A549 (cell line): ENCODE measurements at regions not wholly inside any gene's neighbourhood (a gene's known extent, or its start where the extent isn't known, plus 50 kb on each side); places are given as distances from the start of the nearest gene placed in this dataset.

Experiments used
- ATOH8 ChIP-seq: fragments of 250-450 bp; sonication (Bioruptor Pico); IDR thresholded peaks from 2 replicates; pipeline ENCODE4 v1.5.0; 2020; ENCODE audit warnings: low read depth, mild to moderate bottlenecking, moderate library complexity
- BCL3 ChIP-seq: fragments of >200 bp; sonication (Bioruptor Twin); formaldehyde crosslinking; IDR thresholded peaks from 3 replicates; pipeline ENCODE4 v1.6.1; 2016
- BHLHE40 ChIP-seq: IDR thresholded peaks from 2 replicates; pipeline ENCODE4 v1.6.1; 2012; ENCODE audit warnings: low read depth, low read length, inconsistent platforms
- CBX2 ChIP-seq: fragments of 200-600 bp; sonication (generic); IDR thresholded peaks from 2 replicates; pipeline ENCODE4 v1.6.1; 2016; ENCODE audit warnings: low read depth, mild to moderate bottlenecking, borderline replicate concordance
- CEBPB ChIP-seq, 2 experiments: fragments of >200 bp in 1 of 2; sonication (Bioruptor Twin) in 1 of 2; formaldehyde crosslinking in 1 of 2; IDR thresholded peaks; 2 replicates each; pipeline ENCODE4 v1.6.1; 2012 to 2016
- CHD2 ChIP-seq: fragments of 150-350 bp; IDR thresholded peaks from 2 replicates; pipeline ENCODE4 v1.6.1; 2014; ENCODE audit warnings: low read length; ENCODE audit not compliant: partially characterized antibody
- CTCF ChIP-seq: fragments of >200 bp; sonication (Bioruptor Twin); formaldehyde crosslinking; IDR thresholded peaks from 3 replicates; pipeline ENCODE4 v1.5.1; 2016
- EHMT2 ChIP-seq: fragments of 200-600 bp; sonication (generic); IDR thresholded peaks from 2 replicates; pipeline ENCODE4 v1.6.1; 2016; ENCODE audit warnings: antibody characterized with exemption, low read depth, mild to moderate bottlenecking, moderate library complexity
- FOSB ChIP-seq: fragments of 250-450 bp; sonication (Bioruptor Pico); IDR thresholded peaks from 2 replicates; pipeline ENCODE4 v1.5.0; 2020; ENCODE audit warnings: mild to moderate bottlenecking, moderate library complexity
- FOSL2 ChIP-seq, 2 experiments: fragments of 450-650 bp in 1 of 2; fragments of >200 bp in 1 of 2; sonication (Bioruptor Twin) in 1 of 2; formaldehyde crosslinking; IDR thresholded peaks; 2 replicates each; pipeline versions ENCODE4 v1.5.0 to v1.6.1; 2016 to 2020; ENCODE audit warnings: mild to moderate bottlenecking in 1 of 2, moderate library complexity in 1 of 2
- FOXS1 ChIP-seq: fragments of 250-450 bp; sonication (Bioruptor Pico); IDR thresholded peaks from 2 replicates; pipeline ENCODE4 v1.5.0; 2020; ENCODE audit warnings: mild to moderate bottlenecking, moderate library complexity
- GATA3 ChIP-seq: IDR thresholded peaks from 2 replicates; pipeline ENCODE4 v1.6.1; 2012; ENCODE audit warnings: borderline replicate concordance
- HES2 ChIP-seq: fragments of >200 bp; sonication (Bioruptor Twin); formaldehyde crosslinking; IDR thresholded peaks from 2 replicates; pipeline ENCODE4 v1.6.1; 2016
- HEYL ChIP-seq: fragments of 250-450 bp; sonication (Bioruptor Pico); IDR thresholded peaks from 2 replicates; pipeline ENCODE4 v1.8.0; 2021; ENCODE audit warnings: mild to moderate bottlenecking, moderate library complexity
- HMGXB4 ChIP-seq: fragments of 250-450 bp; sonication (Bioruptor Pico); IDR thresholded peaks from 2 replicates; pipeline ENCODE4 v1.5.0; 2021; ENCODE audit warnings: mild to moderate bottlenecking, moderate library complexity, borderline replicate concordance
- HOXA7 ChIP-seq: fragments of 250-450 bp; sonication (Bioruptor Pico); IDR thresholded peaks from 2 replicates; pipeline ENCODE4 v1.5.0; 2020; ENCODE audit warnings: mild to moderate bottlenecking, moderate library complexity
- HOXB13 ChIP-seq: fragments of 250-450 bp; sonication (Bioruptor Pico); IDR thresholded peaks from 2 replicates; pipeline ENCODE4 v1.5.0; 2020; ENCODE audit warnings: low read depth, mild to moderate bottlenecking, moderate library complexity
- KDM5A ChIP-seq: fragments of 200-600 bp; sonication (generic); IDR thresholded peaks from 2 replicates; pipeline ENCODE4 v1.6.1; 2016; ENCODE audit warnings: antibody characterized with exemption, mild to moderate bottlenecking
- MAFK ChIP-seq: fragments of 450-650 bp; IDR thresholded peaks from 2 replicates; pipeline ENCODE4 v1.6.1; 2014; ENCODE audit not compliant: partially characterized antibody
- MAX ChIP-seq: IDR thresholded peaks from 2 replicates; pipeline ENCODE4 v1.6.1; 2012
- MYC ChIP-seq: IDR thresholded peaks from 2 replicates; pipeline ENCODE4 v1.6.1; 2012; ENCODE audit warnings: mild to moderate bottlenecking, inconsistent platforms, low read length, improper control_type of control experiment, borderline replicate concordance
- NFE2L2 ChIP-seq: fragments of 150-350 bp; conservative IDR thresholded peaks from 2 replicates; pipeline ENCODE4 v1.6.1; 2014; ENCODE audit warnings: low read length
- NR3C1 ChIP-seq: fragments of >200 bp; sonication (Bioruptor Twin); formaldehyde crosslinking; IDR thresholded peaks from 3 replicates; pipeline ENCODE4 v1.6.1; 2017
- PBX3 ChIP-seq: IDR thresholded peaks from 2 replicates; pipeline ENCODE4 v1.6.1; 2012
- PHF8 ChIP-seq: fragments of 200-600 bp; sonication (generic); IDR thresholded peaks from 2 replicates; pipeline ENCODE4 v1.6.1; 2016; ENCODE audit warnings: low read depth, mild to moderate bottlenecking, antibody characterized with exemption, moderate library complexity, borderline replicate concordance
- RARB ChIP-seq: fragments of 250-450 bp; sonication (Bioruptor Pico); IDR thresholded peaks from 2 replicates; pipeline ENCODE4 v1.8.0; 2021; ENCODE audit warnings: mild to moderate bottlenecking, moderate library complexity
- REST ChIP-seq: fragments of 200-600 bp; sonication (generic); IDR thresholded peaks from 2 replicates; pipeline ENCODE4 v1.6.1; 2016; ENCODE audit warnings: antibody characterized with exemption, mild to moderate bottlenecking, moderate library complexity
- RNF2 ChIP-seq: fragments of 200-600 bp; sonication (generic); IDR thresholded peaks from 2 replicates; pipeline ENCODE4 v1.6.1; 2016; ENCODE audit warnings: low read depth, mild to moderate bottlenecking, antibody characterized with exemption, moderate library complexity, borderline replicate concordance
- TFCP2L1 ChIP-seq: fragments of 250-450 bp; sonication (Bioruptor Pico); IDR thresholded peaks from 2 replicates; pipeline ENCODE4 v1.5.0; 2021; ENCODE audit warnings: mild to moderate bottlenecking
- ZC3H11A ChIP-seq: fragments of 450-650 bp; IDR thresholded peaks from 2 replicates; pipeline ENCODE4 v1.6.1; 2014; ENCODE audit warnings: antibody characterized with exemption, mild to moderate bottlenecking
- ZFP36 ChIP-seq: fragments of 450-650 bp; IDR thresholded peaks from 2 replicates; pipeline ENCODE4 v1.6.1; 2014; ENCODE audit warnings: borderline replicate concordance; ENCODE audit not compliant: partially characterized antibody
- ZNF302 ChIP-seq: fragments of 250-450 bp; sonication (Bioruptor Pico); IDR thresholded peaks from 2 replicates; pipeline ENCODE4 v1.9.0; 2021; ENCODE audit warnings: inconsistent platforms, mild to moderate bottlenecking, moderate library complexity
- ZSCAN20 ChIP-seq: fragments of 250-450 bp; sonication (Bioruptor Pico); IDR thresholded peaks from 2 replicates; pipeline ENCODE4 v1.8.0; 2022; ENCODE audit warnings: mild to moderate bottlenecking, moderate library complexity

- TF ChIP-seq CHD2 (no peak), NFE2L2 (no peak), MYC (peak; percentile 76), BCL3 (no peak), FOXS1 (CRISPR knock-in tag) (no peak), ZSCAN20 (CRISPR knock-in tag) (no peak), NR3C1 (no peak), ZFP36 (no peak), CEBPB (IDR thresholded peaks at IDR 0.05) (peak in 1 of 2 experiments; percentile 16; a peak in 1 of 4 replicates), PHF8 (no peak), MAX (peak; percentile 88), RARB (CRISPR knock-in tag) (no peak), PBX3 (no peak), ZC3H11A (no peak), HES2 (no peak), ATOH8 (no peak), EHMT2 (no peak), KDM5A (no peak), MAFK (peak; percentile 41), HOXB13 (no peak), TFCP2L1 (CRISPR knock-in tag) (no peak), REST (no peak), FOSB (no peak), RNF2 (no peak), GATA3 (peak; percentile 73), HMGXB4 (no peak), ZNF302 (CRISPR knock-in tag) (no peak), HEYL (CRISPR knock-in tag) (no peak), CBX2 (no peak), FOSL2 (IDR thresholded peaks at IDR 0.05) (no peak), FOSL2 (CRISPR knock-in tag; IDR thresholded peaks at IDR 0.05) (peak; percentile 81), BHLHE40 (no peak), HOXA7 (no peak), CTCF (no peak)
- TF ChIP-seq, all 56 proteins: peak for 12
Measured at GRCh38 chr1:229070168-229070567, 200.7 kb upstream of the RAB4A start (continued).
